Liver (tissue), 8 donors: ENCODE measurements at regions not wholly inside any gene's neighbourhood (a gene's known extent, or its start where the extent isn't known, plus 50 kb on each side); places are given as distances from the start of the nearest gene placed in this dataset.

Source experiments
- DNase-seq: peaks from one replicate; pipeline ENCODE4 v3.0.0-alpha.2; 2017; ENCODE audit warnings: low spot score
- H3K27ac ChIP-seq, 2 donors: one replicate each; pipeline ENCODE4 v1.7.0; 2013; ENCODE audit warnings: inconsistent platforms in 2 of 2, low read length in 2 of 2, control low read depth in 1 of 2, low read depth in 1 of 2, mild to moderate bottlenecking in 1 of 2
- H3K27me3 ChIP-seq, 4 donors: one replicate each; pipeline versions ENCODE4 v1.6.1 to v1.7.0; 2013; ENCODE audit warnings: low read length in 3 of 4, inconsistent platforms in 1 of 4, mild to moderate bottlenecking in 1 of 4, moderate library complexity in 1 of 4; ENCODE audit not compliant: control insufficient read depth in 4 of 4, insufficient read depth in 4 of 4
- H3K36me3 ChIP-seq, 4 donors: one replicate each; pipeline versions ENCODE4 v1.6.1 to v1.7.0; 2013; ENCODE audit warnings: low read length in 3 of 4, mild to moderate bottlenecking in 3 of 4, low read depth in 1 of 4, moderate library complexity in 1 of 4; ENCODE audit not compliant: control insufficient read depth in 4 of 4, insufficient read depth in 3 of 4
- H3K4me1 ChIP-seq, 4 donors: one replicate each; pipeline versions ENCODE4 v1.6.1 to v1.7.0; 2013; ENCODE audit warnings: low read length in 3 of 4, mild to moderate bottlenecking in 3 of 4, moderate library complexity in 1 of 4; ENCODE audit not compliant: control insufficient read depth in 4 of 4, insufficient read depth in 4 of 4
- H3K4me3 ChIP-seq, 3 donors: one replicate each; pipeline versions ENCODE4 v1.6.1 to v1.7.0; 2013; ENCODE audit warnings: low read length in 3 of 3, control low read depth in 1 of 3, low read depth in 1 of 3, mild to moderate bottlenecking in 1 of 3
- H3K9ac ChIP-seq, 2 donors: one replicate each; pipeline ENCODE4 v1.7.0; 2013; ENCODE audit warnings: low read length in 2 of 2, mild to moderate bottlenecking in 2 of 2, moderate library complexity in 2 of 2, control low read depth in 1 of 2, low read depth in 1 of 2
- H3K9me3 ChIP-seq, 4 donors: one replicate each; pipeline versions ENCODE4 v1.6.1 to v1.7.0; 2013; ENCODE audit warnings: low read length in 3 of 4; ENCODE audit not compliant: control insufficient read depth in 4 of 4
- EGR1 ChIP-seq, 2 donors: IDR thresholded peaks; 2 replicates each; pipeline ENCODE4 v1.6.1; 2016 to 2018; ENCODE audit warnings: antibody characterized with exemption in 2 of 2, low read depth in 2 of 2
- FOXA1 ChIP-seq: IDR thresholded peaks from 2 replicates; pipeline ENCODE4 v1.6.1; 2016; ENCODE audit warnings: antibody characterized with exemption
- FOXA2 ChIP-seq: IDR thresholded peaks from 2 replicates; pipeline ENCODE4 v1.6.1; 2016; ENCODE audit warnings: antibody characterized with exemption
- HNF4G ChIP-seq: IDR thresholded peaks from 2 replicates; pipeline ENCODE4 v1.6.1; 2016; ENCODE audit warnings: antibody characterized with exemption
- JUND ChIP-seq, 2 donors: IDR thresholded peaks; 2 replicates each; pipeline ENCODE4 v1.6.1; 2016; ENCODE audit warnings: antibody characterized with exemption in 2 of 2
- RAD21 ChIP-seq, 2 donors: IDR thresholded peaks; 2 replicates each; pipeline ENCODE4 v1.6.1; 2016; ENCODE audit warnings: antibody characterized with exemption in 2 of 2, mild to moderate bottlenecking in 2 of 2
- SP1 ChIP-seq: IDR thresholded peaks from 2 replicates; pipeline ENCODE4 v1.6.1; 2018; ENCODE audit warnings: antibody characterized with exemption, mild to moderate bottlenecking
- WGBS: extraction: QIAGEN DNeasy Blood & Tissue Kit; methylation state at CpG from one replicate; pipeline ENCODE4 v1.1.7; 2013; 5-methylcytosine and 5-hydroxymethylcytosine counted together
- TF ChIP-seq, protein P1 (sequence below): IDR thresholded peaks from 2 replicates; pipeline ENCODE4 v1.6.1; 2016; ENCODE audit warnings: antibody characterized with exemption
- TF ChIP-seq, protein P2 (sequence below): fragments of 150-350 bp; IDR thresholded peaks from 2 replicates; pipeline ENCODE4 v1.5.1; 2017; ENCODE audit warnings: improper control_type of control experiment, low read depth, low read length; ENCODE audit not compliant: missing input control
- TF ChIP-seq, protein P3 (sequence below): IDR thresholded peaks from 2 replicates; pipeline ENCODE4 v1.6.1; 2016; ENCODE audit warnings: antibody characterized with exemption, mild to moderate bottlenecking
- donor health status: healthy.
- donor health status: healthy.
- donor health status: healthy.
- donor health status: healthy.
- donor health status: healthy.

DNA sequence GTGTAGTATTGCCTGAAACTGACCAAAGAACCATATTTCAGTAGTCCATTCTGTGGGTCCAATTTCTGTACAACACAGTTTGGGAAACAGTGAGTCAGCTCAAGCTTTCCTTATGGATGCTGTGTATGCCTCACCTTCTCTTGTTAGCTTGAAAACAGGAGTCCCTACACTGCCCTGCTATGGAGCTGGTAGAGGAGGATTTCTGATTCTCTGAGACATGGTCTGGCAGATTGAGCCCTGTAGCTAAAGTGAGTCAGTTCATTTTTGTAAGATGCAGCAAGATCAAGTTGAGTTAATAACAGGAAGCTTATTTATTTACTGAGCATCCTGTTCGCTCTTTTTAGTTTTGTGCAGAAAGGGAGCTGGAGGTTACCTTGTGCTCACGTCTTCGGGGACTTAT is 424.1 kb upstream of the RBMS3 start (continued):
- TF ChIP-seq, protein P1, sequence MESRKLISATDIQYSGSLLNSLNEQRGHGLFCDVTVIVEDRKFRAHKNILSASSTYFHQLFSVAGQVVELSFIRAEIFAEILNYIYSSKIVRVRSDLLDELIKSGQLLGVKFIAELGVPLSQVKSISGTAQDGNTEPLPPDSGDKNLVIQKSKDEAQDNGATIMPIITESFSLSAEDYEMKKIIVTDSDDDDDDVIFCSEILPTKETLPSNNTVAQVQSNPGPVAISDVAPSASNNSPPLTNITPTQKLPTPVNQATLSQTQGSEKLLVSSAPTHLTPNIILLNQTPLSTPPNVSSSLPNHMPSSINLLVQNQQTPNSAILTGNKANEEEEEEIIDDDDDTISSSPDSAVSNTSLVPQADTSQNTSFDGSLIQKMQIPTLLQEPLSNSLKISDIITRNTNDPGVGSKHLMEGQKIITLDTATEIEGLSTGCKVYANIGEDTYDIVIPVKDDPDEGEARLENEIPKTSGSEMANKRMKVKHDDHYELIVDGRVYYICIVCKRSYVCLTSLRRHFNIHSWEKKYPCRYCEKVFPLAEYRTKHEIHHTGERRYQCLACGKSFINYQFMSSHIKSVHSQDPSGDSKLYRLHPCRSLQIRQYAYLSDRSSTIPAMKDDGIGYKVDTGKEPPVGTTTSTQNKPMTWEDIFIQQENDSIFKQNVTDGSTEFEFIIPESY, result no peak
- TF ChIP-seq FOXA2, result no peak
- TF ChIP-seq SP1, result no peak
- no peak for TF ChIP-seq EGR1 (IDR thresholded peaks at IDR 0.05; ENCODE audit: low read depth in 2 of 2)
- no peak for TF ChIP-seq HNF4G
- TF ChIP-seq, protein P2, sequence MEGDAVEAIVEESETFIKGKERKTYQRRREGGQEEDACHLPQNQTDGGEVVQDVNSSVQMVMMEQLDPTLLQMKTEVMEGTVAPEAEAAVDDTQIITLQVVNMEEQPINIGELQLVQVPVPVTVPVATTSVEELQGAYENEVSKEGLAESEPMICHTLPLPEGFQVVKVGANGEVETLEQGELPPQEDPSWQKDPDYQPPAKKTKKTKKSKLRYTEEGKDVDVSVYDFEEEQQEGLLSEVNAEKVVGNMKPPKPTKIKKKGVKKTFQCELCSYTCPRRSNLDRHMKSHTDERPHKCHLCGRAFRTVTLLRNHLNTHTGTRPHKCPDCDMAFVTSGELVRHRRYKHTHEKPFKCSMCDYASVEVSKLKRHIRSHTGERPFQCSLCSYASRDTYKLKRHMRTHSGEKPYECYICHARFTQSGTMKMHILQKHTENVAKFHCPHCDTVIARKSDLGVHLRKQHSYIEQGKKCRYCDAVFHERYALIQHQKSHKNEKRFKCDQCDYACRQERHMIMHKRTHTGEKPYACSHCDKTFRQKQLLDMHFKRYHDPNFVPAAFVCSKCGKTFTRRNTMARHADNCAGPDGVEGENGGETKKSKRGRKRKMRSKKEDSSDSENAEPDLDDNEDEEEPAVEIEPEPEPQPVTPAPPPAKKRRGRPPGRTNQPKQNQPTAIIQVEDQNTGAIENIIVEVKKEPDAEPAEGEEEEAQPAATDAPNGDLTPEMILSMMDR, result no peak

DNA sequence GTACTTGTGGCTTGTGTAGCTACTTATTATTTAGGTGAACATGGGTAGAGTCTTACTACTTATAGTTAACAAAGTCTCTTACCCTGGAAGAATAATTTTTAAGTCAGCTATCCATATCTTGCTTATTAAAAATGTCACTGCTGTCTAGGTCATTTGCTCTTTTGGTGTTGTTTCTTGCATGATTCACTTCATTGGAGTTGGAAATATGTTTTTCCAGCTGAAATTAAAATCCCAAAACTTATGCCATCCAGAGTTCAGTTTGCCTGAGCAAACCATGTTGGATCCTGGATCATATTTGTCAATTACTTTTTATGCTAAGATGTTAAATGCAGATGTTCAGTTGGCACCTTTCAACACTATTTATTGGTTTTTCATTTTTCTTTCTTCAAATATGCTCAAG is 421.0 kb upstream of the RBMS3 start:
- no peak for DNase-seq
- Histone ChIP-seq H3K27me3 (peaks cover 0 to 3% (median 1%) of the 10 kb centered on the region in 4 donors), H3K4me1 (no peaks in the 10 kb centered on the region), H3K9ac (no peak overlapping the region), H3K36me3 (no peaks in the 10 kb centered on the region), H3K27ac (no peak overlapping the region), H3K9me3 (no peaks in the 10 kb centered on the region), H3K4me3 (no peak overlapping the region)
- no peak for TF ChIP-seq FOXA1
- TF ChIP-seq EGR1 (IDR thresholded peaks at IDR 0.05; ENCODE audit: low read depth in 2 of 2), result no peak

DNA sequence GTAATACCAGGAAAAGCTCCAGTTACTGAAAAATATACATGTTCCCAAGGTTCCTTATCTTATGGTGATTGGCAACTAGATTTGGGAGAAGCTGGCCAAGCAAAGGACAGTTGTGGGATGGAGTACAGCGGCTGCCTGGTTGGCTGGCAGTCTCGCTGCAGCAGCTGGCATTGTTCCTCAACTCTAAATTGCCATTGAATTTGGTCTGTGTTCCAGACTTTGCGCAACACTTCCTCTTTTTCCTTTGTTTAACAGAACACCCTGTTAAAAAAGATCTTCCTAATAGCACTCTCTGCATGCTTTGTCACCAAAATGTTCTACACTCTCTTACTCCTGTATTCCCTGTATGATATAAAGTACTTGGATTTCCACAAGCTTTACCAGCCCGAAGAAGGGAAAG is 420.6 kb upstream of the RBMS3 start:
- TF ChIP-seq RAD21 (IDR thresholded peaks at IDR 0.05) (no peak), EGR1 (IDR thresholded peaks at IDR 0.05; ENCODE audit: low read depth in 2 of 2) (no peak)
- TF ChIP-seq, protein P3, sequence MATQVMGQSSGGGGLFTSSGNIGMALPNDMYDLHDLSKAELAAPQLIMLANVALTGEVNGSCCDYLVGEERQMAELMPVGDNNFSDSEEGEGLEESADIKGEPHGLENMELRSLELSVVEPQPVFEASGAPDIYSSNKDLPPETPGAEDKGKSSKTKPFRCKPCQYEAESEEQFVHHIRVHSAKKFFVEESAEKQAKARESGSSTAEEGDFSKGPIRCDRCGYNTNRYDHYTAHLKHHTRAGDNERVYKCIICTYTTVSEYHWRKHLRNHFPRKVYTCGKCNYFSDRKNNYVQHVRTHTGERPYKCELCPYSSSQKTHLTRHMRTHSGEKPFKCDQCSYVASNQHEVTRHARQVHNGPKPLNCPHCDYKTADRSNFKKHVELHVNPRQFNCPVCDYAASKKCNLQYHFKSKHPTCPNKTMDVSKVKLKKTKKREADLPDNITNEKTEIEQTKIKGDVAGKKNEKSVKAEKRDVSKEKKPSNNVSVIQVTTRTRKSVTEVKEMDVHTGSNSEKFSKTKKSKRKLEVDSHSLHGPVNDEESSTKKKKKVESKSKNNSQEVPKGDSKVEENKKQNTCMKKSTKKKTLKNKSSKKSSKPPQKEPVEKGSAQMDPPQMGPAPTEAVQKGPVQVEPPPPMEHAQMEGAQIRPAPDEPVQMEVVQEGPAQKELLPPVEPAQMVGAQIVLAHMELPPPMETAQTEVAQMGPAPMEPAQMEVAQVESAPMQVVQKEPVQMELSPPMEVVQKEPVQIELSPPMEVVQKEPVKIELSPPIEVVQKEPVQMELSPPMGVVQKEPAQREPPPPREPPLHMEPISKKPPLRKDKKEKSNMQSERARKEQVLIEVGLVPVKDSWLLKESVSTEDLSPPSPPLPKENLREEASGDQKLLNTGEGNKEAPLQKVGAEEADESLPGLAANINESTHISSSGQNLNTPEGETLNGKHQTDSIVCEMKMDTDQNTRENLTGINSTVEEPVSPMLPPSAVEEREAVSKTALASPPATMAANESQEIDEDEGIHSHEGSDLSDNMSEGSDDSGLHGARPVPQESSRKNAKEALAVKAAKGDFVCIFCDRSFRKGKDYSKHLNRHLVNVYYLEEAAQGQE, result no peak
- Histone ChIP-seq H3K9ac (no peak overlapping the region), H3K9me3 (no peaks in the 10 kb centered on the region), H3K27ac (no peak overlapping the region), H3K36me3 (no peaks in the 10 kb centered on the region), H3K4me3 (no peak overlapping the region), H3K4me1 (no peaks in the 10 kb centered on the region), H3K27me3 (peaks cover 0 to 3% (median 1%) of the 10 kb centered on the region in 4 donors)
- WGBS, result 57% methylated on average over 4 of the region's 4 CpGs
- DNase-seq, result no peak

DNA sequence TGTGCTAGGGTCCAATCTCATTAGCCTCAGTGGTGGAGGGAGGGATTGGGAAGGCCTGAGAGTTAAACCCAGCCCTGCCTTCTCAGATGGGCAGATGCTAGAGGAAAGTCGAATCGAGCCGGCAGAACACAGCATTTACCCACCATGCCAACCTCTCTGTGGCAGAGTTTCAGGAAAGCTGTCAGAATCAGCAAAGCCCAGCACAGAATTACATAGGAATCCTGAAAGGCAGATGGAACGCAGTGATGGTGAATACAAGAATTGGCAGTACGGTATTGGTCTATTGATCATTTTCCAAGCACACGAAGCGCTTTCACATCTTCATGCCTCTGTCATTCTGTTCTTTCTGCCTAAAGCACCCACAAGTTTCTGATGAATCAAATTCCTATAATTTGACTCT is 417.7 kb upstream of the RBMS3 start:
- Histone ChIP-seq H3K4me3 (no peak overlapping the region), H3K27me3 (peaks cover 0 to 5% (median 1%) of the 10 kb centered on the region in 4 donors), H3K36me3 (no peaks in the 10 kb centered on the region), H3K9ac (no peak overlapping the region), H3K9me3 (no peaks in the 10 kb centered on the region), H3K4me1 (no peaks in the 10 kb centered on the region), H3K27ac (no peak overlapping the region)
- WGBS, result 93% methylated on average over 7 of the region's 7 CpGs
- TF ChIP-seq, protein P2, result no peak
- TF ChIP-seq FOXA2, result no peak
- no peak for TF ChIP-seq JUND (IDR thresholded peaks at IDR 0.05)
- TF ChIP-seq RAD21 (IDR thresholded peaks at IDR 0.05), result no peak
- DNase-seq, result no peak
